ENCODE measurements at regions not wholly inside any gene's neighbourhood (a gene's known extent, or its start where the extent isn't known, plus 50 kb on each side); places are given as distances from the start of the nearest gene placed in this dataset.

- H3K4me2 ChIP-seq (ENCODE audit: control insufficient read depth, insufficient read depth), result no peak overlapping the region
- intact Hi-C loops (cut with micrococcal nuclease; ENCODE audit: unreplicated experiment), result no loop called here
- H4K20me1 ChIP-seq (ENCODE audit: control insufficient read depth, insufficient read depth), result no peaks in the 10 kb centered on the region
- SMC1A ChIA-PET (ENCODE audit: uncharacterized antibody, unreplicated experiment), result no interaction called here
- H3K27ac ChIP-seq (ENCODE audit: control insufficient read depth, insufficient read depth), result no peak overlapping the region
- RAD21 ChIA-PET (ENCODE audit: unreplicated experiment), result no interaction called here
- in situ Hi-C loops (cut with MboI), result no loop called here
- H3K4me3 ChIP-seq, result no peak overlapping the region
- H2AFZ ChIP-seq (ENCODE audit: control insufficient read depth, low read depth, low read length), result no peak overlapping the region
- ATAC-seq, result no peak
- DNase-seq (ENCODE audit: low read depth, low spot score), result no peak
- CTCF ChIA-PET, result no interaction called here
- FAIRE-seq, result no peak
- no peaks in the 10 kb centered on the region for H3K9me3 ChIP-seq (replicated peaks; ENCODE audit: control insufficient read depth, insufficient read depth, low read length)
- BruUV-seq (replicated peaks), result no TSS peak
- H3K9ac ChIP-seq (ENCODE audit: control insufficient read depth, insufficient read depth, low read length), result no peak overlapping the region
- H3K27me3 ChIP-seq (replicated peaks in 1 of 2; ENCODE audit: control insufficient read depth in 2 of 2, insufficient read depth in 2 of 2, low read length in 1 of 2), result no peaks in the 10 kb centered on the region
- no peaks in the 10 kb centered on the region for H3K36me3 ChIP-seq (ENCODE audit: control insufficient read depth in 2 of 2, insufficient read depth in 2 of 2, low read length in 1 of 2)
- no peaks in the 10 kb centered on the region for H3K79me2 ChIP-seq (ENCODE audit: control insufficient read depth, insufficient read depth, low read length)
- H3K4me1 ChIP-seq (ENCODE audit: control insufficient read depth, insufficient read depth, low read length), result no peaks in the 10 kb centered on the region
- POLR2A ChIA-PET, result no interaction called here
- TF ChIP-seq CBX3 (IDR thresholded peaks at IDR 0.05; ENCODE audit: borderline replicate concordance, low read depth) (no peak), FOXK2 (IDR thresholded peaks at IDR 0.05) (no peak), GATAD2B (conservative IDR thresholded peaks at IDR 0.05; ENCODE audit: low read depth) (no peak), DPF2 (IDR thresholded peaks at IDR 0.05) (no peak), FOS (IDR thresholded peaks at IDR 0.05; ENCODE audit: borderline replicate concordance, extremely low read depth, insufficient read length) (no peak), SP1 (IDR thresholded peaks at IDR 0.05; ENCODE audit: low read depth, low read length) (no peak), ZNF24 (IDR thresholded peaks at IDR 0.05) (no peak), CEBPZ (IDR thresholded peaks at IDR 0.05; ENCODE audit: low read depth, low read length) (no peak), ZBTB11 (CRISPR knock-in tag; IDR thresholded peaks at IDR 0.05) (no peak), NBN (IDR thresholded peaks at IDR 0.05) (no peak), ZSCAN29 (IDR thresholded peaks at IDR 0.05) (no peak), PBX3 (IDR thresholded peaks at IDR 0.05; ENCODE audit: insufficient replicate concordance, low read depth, low read length) (no peak), CEBPB (IDR thresholded peaks at IDR 0.05; ENCODE audit: borderline replicate concordance in 1 of 2, low read depth in 2 of 2, low read length in 2 of 2) (no peak), SIN3A (IDR thresholded peaks at IDR 0.05; ENCODE audit: low read depth, low read length) (no peak), RB1 (IDR thresholded peaks at IDR 0.05; ENCODE audit: borderline replicate concordance) (no peak), REST (IDR thresholded peaks at IDR 0.05; ENCODE audit: low read depth, low read length) (no peak)
Observed at GRCh38 chr6:65803186-65803585, 96.2 kb upstream of the EYS start.
